SIG-M5 treated with dmso at 0.1 percent for 504 hours (cell line): ENCODE measurements at regions not wholly inside any gene's neighbourhood (a gene's known extent, or its start where the extent isn't known, plus 50 kb on each side); places are given as distances from the start of the nearest gene placed in this dataset.
"Not testable (repeated sequence)": the region's sequence is repeated elsewhere in the genome, so short reads cannot be mapped to it uniquely, and the experiment has no call there.

Experiments used
- DNase-seq: peaks from one replicate; lab custom pipeline; 2025; ENCODE audit not compliant: unreplicated experiment; lab: John Stamatoyannopoulos, UW

DNA sequence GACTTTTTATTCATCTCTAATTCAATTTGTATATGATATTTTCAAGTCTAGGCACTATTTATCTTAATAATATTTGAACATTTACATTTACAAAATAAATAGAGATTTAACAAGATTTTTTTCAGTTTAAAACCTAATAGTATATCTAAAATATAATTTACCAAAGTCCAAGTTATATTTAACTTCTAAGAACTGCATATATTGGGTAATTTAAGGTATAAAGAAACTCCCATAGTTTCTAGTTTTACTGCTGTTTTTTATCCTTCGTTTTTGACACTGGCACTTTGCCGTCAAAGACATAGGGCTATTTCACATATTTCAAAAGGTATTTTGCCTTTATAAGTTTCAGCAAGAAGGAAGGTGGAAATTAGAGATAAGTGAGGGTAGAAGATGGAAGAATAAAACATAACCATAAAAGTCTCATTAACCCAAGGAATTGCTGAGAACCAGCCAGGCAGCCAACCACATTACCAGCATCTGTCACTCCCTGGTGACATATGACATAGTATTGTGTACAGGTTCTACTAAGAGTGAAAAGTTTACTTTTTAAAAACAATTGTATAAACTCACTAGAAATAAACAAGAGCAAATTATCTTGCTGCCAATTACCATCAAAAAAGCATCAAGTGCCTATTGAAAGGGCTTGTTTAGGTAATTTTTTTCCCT lies 251.5 kb downstream of the NSUN3 start:
- no peak for DNase-seq

DNA sequence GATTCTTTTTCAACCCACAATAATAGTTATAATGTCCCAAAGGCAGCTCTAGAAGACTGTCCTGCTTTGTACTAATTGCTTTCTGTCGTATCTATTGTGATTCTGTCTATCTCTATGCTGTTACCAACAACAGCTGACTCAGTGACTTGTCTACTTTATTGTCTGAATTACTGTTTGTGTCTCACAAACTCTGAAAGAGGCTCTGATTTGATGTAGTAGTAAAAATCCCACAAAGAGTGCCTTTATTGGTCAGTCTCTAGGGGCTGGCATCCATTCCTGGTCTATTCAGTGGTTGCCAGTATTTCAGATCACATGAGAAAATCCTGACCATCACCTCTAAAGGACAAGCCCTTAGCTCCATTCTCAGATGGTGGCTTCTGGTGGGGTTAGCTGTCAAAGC lies 254.2 kb downstream of the NSUN3 start:
- DNase-seq = no peak

DNA sequence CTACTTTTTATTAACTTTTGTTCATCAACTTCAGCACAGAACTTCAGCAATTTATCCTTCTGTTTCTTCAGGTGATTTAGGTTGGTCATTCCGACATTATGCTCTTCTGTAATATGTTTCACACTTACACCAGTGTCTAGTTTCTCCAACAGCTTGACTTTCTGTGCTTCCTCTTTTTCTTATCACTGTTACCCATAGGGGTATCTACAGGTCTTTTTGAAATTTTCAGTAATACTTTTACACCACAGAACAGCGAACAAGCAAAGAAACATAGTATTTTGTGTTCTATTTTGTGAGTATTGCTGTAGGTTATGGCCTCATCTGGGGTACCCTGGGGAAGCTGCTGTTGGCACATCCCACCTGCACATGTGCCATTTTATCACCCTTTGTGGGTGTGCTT lies 260.7 kb downstream of the NSUN3 start:
- DNase-seq = no peak

DNA sequence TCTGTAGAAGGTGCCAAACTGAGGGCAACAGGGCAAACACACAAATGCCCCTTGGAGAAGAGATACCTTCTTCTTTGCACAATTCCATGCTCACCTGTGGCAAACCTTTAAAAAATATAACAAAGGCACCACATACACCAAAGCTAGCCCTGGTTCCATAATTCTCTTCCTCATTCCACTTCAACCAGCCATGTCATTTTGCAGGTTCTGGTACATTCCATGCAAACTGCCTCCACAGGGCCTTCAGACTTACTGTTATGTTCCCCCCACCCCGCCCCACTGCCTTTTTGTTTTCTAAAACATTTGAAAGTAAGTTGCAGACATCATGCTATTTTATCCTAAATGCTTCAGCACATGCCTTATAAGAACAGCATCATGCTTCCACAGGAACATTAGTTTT lies 269.0 kb downstream of the NSUN3 start:
- no peak for DNase-seq

DNA sequence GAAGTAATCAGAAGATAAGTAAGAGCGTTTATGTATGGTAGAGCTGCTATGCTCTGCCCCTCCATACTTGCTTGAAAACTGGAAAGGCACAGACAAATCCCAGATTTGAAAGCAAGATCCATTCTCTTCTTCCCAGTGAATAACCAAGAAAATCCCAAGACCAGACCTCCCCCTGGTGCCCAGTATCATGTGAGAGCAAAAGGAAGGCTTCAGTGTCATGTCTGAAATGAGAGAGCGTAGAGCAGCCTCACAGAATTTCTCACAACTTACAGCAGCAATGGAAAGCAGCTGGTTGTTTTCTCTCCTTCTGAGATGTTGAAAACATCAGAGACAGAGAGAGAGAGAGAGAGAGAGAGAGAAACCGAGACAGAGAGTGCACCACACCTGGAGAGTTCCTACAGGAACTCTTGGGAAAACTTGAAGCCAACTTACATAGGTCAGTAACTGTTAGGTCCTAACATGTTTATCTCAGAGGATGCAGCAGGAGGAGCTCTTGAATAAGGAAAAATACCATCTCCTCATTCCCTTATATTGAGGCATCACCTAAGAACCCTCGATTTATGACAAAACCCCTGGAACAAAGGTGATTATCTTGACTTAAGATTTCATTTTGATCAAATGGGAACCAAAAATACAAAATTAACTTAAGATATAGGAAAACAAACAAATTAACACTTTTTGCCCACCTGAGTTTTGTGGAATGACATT lies 273.3 kb downstream of the NSUN3 start:
- DNase-seq = peak; percentile 28

DNA sequence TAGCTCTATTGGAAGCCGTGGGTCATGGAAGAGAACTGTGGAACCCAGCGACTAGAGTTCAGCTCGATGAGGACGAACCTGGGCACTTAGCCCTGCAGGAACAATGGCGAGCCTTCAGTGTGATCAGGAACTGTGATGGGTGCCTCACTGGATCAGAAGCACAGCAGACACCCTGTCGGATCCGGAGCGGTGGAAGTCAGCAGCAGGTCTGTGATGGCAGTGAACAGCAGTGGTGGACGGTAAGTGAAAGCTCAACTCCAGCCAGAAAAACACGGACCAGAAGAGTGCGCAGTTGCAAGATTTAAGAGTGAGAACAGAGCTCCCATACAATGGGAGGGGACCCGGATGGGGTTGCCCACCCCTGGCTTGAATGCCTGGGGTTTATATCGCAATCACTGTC lies 282.2 kb downstream of the NSUN3 start:
- DNase-seq = no peak

DNA sequence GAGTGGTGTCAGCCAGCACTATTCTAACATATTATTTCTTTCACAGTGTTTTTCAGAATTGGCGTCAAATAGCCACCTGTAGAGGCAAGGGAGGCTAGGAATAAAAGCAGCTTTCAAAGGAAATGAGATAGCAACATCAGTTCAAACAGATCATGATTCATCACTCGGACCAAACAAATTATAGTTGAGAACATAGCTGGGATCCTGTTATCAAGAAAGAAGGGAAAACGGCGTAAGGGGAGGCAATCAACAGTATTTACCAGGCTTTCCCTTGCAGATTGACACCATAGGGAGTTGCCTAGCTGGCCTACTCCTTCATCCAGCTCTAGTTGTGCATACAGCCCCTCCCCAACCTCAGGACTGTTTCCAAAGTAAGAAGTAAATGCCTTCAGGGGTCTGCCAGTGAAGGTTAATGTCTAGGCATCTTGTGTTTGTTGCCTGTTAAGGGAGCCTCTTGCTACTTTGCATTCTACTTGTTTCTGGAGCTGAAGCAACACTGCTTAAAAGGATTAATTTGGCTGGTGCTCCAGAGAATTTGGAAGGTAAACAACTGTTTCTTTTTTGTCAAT lies 286.5 kb downstream of the NSUN3 start:
- DNase-seq = no peak

DNA sequence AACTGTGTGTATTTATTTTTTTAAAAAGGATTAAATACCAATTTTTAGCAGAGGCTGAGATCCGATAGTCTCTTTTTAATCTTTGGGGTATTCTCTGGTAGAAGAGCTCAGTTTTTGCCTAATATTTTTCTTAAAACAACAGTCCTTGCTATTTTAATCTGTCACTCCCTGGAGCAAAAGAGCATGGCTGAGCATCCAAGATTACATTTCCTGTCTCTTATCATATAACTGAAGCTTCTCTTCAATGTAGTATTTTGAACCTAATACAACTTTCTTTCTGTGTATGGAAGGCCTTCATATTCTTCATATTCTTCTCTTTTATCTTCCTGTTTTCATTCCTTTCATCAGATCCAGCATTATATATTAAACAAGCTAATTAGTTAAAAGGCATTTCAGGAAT lies 293.7 kb downstream of the NSUN3 start:
- no peak for DNase-seq

DNA sequence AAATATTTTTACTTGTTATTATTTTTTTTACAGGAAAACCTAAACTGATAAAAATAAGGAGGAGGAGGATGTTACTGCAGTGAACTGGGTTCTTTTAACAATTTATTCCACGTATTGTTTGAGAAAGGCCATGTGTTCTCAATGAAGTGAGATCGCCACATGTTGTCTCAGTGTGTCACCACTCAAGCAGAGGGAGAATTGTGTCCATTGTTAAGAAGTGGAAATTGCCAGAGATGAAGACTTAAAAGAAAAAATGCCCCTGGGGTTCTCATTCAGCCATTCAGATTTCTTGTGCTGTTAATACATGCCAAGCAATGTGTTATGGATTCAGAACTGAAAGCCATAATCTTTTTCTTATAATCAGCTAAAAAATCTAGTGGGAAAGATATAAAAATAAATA lies 297.1 kb downstream of the NSUN3 start:
- DNase-seq = no peak

DNA sequence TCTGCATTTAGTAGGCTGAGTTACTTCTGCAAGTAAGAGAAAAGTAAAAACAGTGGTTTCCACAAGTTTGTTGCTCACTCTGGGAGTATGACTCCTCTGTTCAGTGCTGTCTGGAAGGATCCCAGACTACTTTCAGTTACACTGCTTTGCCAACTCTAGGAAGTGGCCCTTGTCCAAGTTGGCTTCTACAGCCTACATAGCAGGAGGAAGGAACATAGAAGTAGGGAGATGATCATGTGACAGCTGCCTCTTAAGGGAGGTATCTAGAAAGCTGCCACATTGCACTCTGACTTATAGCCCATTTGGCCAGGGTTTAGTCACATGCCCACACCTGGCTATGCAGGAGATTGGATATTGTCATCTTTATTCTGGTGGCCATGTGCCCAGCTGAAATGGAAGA lies 298.1 kb downstream of the NSUN3 start:
- DNase-seq = no peak

DNA sequence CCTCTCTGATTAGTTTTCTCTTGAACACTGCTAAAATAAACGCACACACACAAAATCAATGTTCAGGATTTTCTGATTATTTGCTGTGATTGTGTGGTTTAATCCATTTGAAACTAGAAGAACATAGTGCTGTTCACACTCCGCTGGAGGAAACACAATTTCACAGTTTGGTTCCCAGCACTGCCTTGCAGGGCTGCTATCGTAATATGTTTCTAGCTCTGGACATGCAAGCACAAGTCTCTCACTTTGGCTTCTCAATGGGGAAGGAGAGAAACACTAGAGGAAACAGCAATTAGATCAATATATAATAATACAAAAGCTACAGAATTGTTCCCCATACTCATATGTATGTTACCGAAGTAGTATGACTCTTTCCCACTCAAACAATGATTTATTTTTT lies 299.5 kb downstream of the NSUN3 start:
- DNase-seq = no peak

DNA sequence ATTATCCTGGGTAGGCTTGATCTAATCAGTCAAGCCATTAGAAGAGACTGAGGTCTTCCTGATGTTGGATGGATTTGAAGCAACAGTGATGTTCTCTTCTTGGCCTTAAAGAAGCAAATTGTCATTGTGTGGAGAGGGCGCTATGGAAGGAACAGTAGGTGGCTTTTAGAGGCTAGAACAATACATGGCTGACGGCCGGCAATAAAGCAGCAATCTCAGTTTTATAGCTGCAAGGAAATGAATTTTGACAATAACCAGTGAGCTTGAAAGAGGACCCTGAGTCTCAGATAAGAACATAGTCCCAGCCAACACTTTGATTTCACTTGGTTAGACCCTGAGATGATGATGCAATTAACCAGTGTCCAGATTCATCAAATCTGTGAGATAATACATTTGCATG lies 302.1 kb downstream of the NSUN3 start:
- no peak for DNase-seq

DNA sequence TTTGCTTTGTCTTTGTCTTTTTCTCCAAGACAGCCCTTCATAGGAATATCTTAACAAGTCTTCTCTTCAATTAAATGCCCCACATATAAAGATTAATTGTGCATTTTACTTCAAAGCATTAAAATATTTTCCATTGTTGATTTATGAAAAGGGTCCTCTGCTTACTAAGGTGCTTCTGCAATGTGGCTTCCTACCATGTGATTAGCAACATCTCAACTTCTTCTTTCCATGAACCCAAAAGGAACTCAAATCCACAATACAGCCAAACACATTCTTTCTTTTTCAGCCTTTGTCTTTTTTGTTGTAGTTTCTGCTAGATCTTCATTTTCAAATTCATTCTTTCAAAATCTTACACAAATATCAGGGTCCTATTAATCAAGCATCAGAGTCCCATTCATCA lies 309.2 kb downstream of the NSUN3 start:
- no peak for DNase-seq

DNA sequence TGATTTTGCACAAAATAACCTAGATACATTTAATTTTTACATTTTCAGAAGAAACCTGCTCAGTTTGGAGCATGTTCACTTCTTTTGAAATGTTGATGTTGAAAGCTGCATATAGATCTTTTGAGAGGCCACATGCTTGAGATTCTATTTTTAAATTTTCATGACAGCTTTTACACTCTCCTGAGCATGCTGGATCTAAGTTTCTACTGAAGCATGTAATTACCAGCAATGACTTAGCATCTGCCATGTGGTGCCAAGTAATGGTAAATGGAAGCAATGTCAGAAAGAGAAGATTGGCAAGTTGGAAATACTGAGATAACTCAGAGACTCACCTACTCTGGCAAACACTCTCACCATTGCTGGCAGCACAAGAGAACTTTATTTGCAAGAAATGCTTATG lies 310.6 kb downstream of the NSUN3 start:
- DNase-seq = no peak

DNA sequence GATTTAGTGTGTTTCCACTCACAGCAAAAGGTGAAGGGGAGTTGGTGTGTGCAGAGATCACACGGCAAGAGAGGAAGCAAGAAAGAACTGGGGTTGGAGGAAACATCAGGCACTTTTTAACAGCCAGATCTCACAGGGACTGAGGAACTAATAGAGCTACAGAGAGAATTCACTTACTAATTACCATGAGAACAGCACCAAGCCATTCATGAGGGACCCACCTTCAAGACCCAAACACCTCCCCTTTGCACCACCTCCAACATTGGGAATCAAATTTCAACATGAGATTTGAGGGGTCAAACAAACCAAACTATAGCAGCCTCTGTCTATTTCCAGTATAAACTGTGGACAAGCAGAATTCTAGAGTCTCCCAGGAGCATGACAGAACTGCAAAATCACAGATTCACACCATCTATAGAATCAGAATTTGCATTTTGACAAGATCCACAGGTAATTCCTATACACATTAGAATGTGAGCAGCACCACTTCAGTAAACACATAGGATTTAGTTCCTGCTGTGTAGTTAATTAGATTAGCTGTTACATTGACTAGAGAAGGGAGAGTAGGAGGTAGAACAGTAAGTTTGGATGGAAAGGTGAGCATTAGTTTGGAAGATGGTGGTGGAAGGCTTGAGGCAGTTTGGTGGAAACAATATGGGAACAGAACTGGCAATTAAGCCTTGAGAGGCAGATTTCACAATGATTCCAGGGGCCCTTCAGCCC lies 311.7 kb downstream of the NSUN3 start:
- DNase-seq = no peak

DNA sequence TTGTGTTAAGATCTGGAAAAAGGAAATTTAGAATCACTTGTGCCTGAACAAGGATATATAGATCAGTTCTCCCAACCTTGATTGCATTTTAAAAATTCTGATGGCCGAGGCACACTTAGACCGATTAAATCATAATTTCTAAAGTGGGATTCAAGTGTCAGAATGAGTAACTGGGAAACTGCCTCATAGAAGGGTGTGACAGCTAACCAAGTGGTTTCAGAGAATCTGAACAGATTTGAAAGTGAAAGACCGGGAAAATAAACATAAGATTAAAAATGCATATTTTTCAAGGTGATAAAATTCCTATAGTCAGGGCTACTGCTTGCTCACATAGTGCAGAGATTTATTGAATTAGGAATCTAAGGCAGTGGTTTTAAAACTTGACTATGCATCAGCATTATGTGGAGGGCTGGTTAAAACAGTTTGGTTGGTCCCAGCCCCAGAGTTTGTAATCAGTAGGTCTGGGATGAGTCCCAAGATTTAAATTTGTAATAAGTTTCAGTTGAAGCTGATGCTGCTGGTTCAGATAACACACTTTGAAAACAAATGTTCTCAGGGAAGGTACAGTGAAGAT lies 314.3 kb downstream of the NSUN3 start:
- not testable (repeated sequence) for DNase-seq

DNA sequence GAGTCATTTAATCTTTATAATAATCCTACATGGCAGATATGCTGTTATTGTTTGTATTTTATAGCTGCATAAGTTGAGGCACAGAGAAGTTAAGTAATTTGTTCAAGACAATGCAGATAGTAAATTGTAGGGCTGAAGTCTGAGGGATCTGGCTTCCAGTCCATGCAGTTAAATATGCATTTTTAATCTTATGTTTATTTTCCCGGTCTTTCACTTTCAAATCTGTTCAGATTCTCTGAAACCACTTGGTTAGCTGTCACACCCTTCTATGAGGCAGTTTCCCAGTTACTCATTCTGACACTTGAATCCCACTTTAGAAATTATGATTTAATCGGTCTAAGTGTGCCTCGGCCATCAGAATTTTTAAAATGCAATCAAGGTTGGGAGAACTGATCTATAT lies 315.0 kb downstream of the NSUN3 start:
- DNase-seq = not testable (repeated sequence)

DNA sequence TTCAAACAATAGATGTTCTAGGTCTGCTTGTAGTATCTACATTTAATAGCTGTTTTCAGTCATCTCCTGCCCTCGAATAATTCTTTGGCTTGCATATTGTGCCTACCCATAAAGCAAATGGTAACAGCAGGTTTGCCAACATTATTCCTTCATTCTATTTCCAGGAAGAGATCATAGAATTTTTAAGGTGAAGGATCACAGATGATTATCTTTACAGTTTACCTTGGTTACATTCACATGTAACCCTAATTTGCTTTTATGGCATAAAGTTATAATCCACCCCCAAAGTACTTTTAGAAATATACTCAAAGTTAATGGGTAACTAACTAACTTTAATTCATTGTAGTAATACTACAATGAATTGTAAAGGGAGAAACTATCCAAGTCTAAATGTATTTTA lies 315.5 kb downstream of the NSUN3 start:
- DNase-seq = no peak

DNA sequence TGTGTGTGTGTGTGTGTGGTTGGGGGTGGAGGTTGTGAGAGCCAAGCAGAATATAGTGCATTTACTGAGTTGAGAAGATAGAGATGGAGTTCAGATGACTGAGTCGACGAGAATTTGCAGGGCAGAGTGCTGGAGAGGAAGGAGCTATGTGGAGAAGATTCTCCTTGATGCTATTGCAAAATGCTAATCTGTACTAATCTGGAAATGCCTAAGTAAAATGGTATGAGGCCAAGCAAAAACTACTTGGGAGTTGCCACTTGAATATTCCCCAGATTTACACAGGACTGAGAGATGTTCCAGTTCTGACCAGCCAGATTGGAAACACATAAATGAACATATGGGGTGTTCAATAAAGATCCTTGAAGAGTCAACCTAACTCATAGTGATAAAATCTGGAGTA lies 316.4 kb downstream of the NSUN3 start:
- no peak for DNase-seq

DNA sequence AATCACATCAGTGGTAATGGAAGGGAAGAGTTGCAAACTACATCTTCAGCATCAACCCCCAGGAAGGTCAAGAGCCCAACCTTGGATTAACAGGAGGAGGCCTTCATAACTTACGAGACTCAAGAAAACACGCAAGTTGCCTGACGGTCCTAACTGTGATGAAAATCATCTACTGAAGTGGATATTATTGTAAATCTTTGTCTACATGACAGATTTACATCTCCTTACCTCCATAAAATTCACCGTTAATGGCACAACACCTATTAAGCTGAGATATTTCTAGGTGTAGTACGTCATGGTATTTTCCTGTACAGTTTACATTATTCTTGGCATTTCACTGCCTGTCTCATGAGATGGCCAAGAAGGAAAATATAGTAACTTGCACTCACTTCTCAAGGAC lies 332.0 kb downstream of the NSUN3 start:
- no peak for DNase-seq

DNA sequence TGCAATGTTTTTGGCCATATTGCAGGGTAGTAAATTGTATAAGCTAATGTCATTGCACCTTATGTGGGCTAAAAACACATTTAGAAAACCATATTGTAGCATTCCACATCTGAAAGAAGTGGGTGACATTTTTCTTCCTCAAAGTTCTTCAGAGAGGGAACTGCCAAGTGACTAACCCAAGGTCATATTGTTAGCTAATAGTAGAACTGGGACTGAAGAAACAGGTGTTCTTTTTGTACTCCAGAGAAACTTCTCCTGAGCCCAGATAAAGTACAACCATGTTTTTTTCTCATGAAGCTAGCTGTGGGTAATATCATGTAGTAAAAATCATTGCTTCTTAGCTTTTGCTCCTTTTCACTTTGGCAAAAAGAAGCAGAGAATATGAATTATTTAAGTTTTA lies 333.0 kb downstream of the NSUN3 start:
- no peak for DNase-seq

DNA sequence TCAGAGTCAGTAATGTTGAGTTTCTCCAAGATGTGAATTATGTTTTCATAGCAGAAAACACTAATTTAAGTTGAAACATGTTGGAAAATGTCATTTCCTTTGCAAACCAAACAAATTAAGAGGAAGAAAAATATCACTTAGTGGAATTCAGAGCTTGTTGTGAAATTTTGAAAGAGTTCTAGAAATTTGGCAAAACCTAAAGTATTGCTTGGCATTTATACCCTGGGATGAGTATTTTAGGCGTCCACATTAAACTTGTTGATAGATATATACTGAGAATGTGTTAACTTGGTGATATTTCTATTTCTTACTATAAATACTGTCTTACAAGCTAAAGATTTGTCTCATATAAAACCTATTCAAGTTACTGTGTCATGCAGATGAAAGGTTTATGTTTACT lies 335.2 kb downstream of the NSUN3 start:
- DNase-seq = no peak
